ENCODE measurements at regions not wholly inside any gene's neighbourhood (a gene's known extent, or its start where the extent isn't known, plus 50 kb on each side); places are given as distances from the start of the nearest gene placed in this dataset.
"Not testable (repeated sequence)": the region's sequence is repeated elsewhere in the genome, so short reads cannot be mapped to it uniquely, and the experiment has no call there.

- DNase-seq (ENCODE audit: low spot score), result no peak
Observed at GRCh38 chr6:140475086-140475485, 1100.6 kb upstream of the CITED2 start.

- DNase-seq (ENCODE audit: low spot score), result no peak
Observed at GRCh38 chr6:140464720-140465119, 1090.3 kb upstream of the CITED2 start.

- no peak for DNase-seq (ENCODE audit: low spot score)
Observed at GRCh38 chr6:140463312-140463710, 1088.9 kb upstream of the CITED2 start.

- peak; percentile 55 for DNase-seq (ENCODE audit: low spot score)
Observed at GRCh38 chr6:140462453-140463311, 1088.2 kb upstream of the CITED2 start.

GRCh38 chr6:140462076-140462452 is 1087.6 kb upstream of the CITED2 start:
- no peak for DNase-seq (ENCODE audit: low spot score)

- DNase-seq (ENCODE audit: low spot score), result no peak
Observed at GRCh38 chr6:140460267-140460666, 1085.8 kb upstream of the CITED2 start.

- no peak for DNase-seq (ENCODE audit: low spot score)
Observed at GRCh38 chr6:140459209-140459608, 1084.8 kb upstream of the CITED2 start.

GRCh38 chr6:140446241-140446640 is 1071.8 kb upstream of the CITED2 start:
- DNase-seq (ENCODE audit: low spot score), result no peak

GRCh38 chr6:140445474-140446004 is 1071.1 kb upstream of the CITED2 start:
- DNase-seq (ENCODE audit: low spot score), result no peak

GRCh38 chr6:140443112-140443511 is 1068.7 kb upstream of the CITED2 start:
- not testable (repeated sequence) for DNase-seq (ENCODE audit: low spot score)

GRCh38 chr6:140441256-140441655 is 1066.8 kb upstream of the CITED2 start:
- DNase-seq (ENCODE audit: low spot score), result peak; percentile 45

GRCh38 chr6:140440223-140440835 is 1065.9 kb upstream of the CITED2 start:
- no peak for DNase-seq (ENCODE audit: low spot score)

- no peak for DNase-seq (ENCODE audit: low spot score)
Observed at GRCh38 chr6:140438346-140438735, 1063.9 kb upstream of the CITED2 start.

GRCh38 chr6:140437619-140438345 is 1063.3 kb upstream of the CITED2 start:
- no peak for DNase-seq (ENCODE audit: low spot score)

- no peak for DNase-seq (ENCODE audit: low spot score)
Observed at GRCh38 chr6:140436023-140436811, 1061.8 kb upstream of the CITED2 start.

- no peak for DNase-seq (ENCODE audit: low spot score)
Observed at GRCh38 chr6:140434761-140435160, 1060.3 kb upstream of the CITED2 start.

- DNase-seq (ENCODE audit: low spot score), result no peak
Observed at GRCh38 chr6:140433072-140433471, 1058.6 kb upstream of the CITED2 start.

GRCh38 chr6:140427842-140428241 is 1053.4 kb upstream of the CITED2 start:
- no peak for DNase-seq (ENCODE audit: low spot score)

GRCh38 chr6:140414966-140415620 is 1040.6 kb upstream of the CITED2 start:
- DNase-seq (ENCODE audit: low spot score), result no peak

- DNase-seq (ENCODE audit: low spot score), result no peak
Observed at GRCh38 chr6:140403020-140403419, 1028.6 kb upstream of the CITED2 start.

GRCh38 chr6:140401761-140402160 is 1027.3 kb upstream of the CITED2 start:
- no peak for DNase-seq (ENCODE audit: low spot score)

Measured in umbilical cord (tissue), 1 donor.